Stromal cell of bone marrow (primary cell): ENCODE measurements at regions not wholly inside any gene's neighbourhood (a gene's known extent, or its start where the extent isn't known, plus 50 kb on each side); places are given as distances from the start of the nearest gene placed in this dataset.
"Not testable (repeated sequence)": the region's sequence is repeated elsewhere in the genome, so short reads cannot be mapped to it uniquely, and the experiment has no call there.

Experiments
- DNase-seq: peaks from one replicate; pipeline ENCODE4 v3.0.0-alpha.2; 2012; ENCODE audit warnings: low read depth

GRCh38 chr2:194549387-194549786 is 1107.6 kb upstream of the SLC39A10 start:
- DNase-seq, result no peak

- DNase-seq, result no peak
Measured at GRCh38 chr2:194545978-194546377, 1111.0 kb upstream of the SLC39A10 start.

- no peak for DNase-seq
Measured at GRCh38 chr2:194539425-194539824, 1117.6 kb upstream of the SLC39A10 start.

GRCh38 chr2:194526121-194526520 is 1130.9 kb upstream of the SLC39A10 start:
- no peak for DNase-seq

GRCh38 chr2:194514281-194514680 is 1142.7 kb upstream of the SLC39A10 start:
- DNase-seq, result no peak

- DNase-seq, result not testable (repeated sequence)
Measured at GRCh38 chr2:194511070-194511469, 1146.0 kb upstream of the SLC39A10 start.

- DNase-seq, result not testable (repeated sequence)
Measured at GRCh38 chr2:194504876-194505275, 1152.2 kb upstream of the SLC39A10 start.

GRCh38 chr2:194495046-194495445 is 1162.0 kb upstream of the SLC39A10 start:
- no peak for DNase-seq

- DNase-seq, result no peak
Measured at GRCh38 chr2:194494401-194494800, 1162.6 kb upstream of the SLC39A10 start.

- DNase-seq, result no peak
Measured at GRCh38 chr2:194491409-194492115, 1165.5 kb upstream of the SLC39A10 start.

- no peak for DNase-seq
Measured at GRCh38 chr2:194486326-194486725, 1170.7 kb upstream of the SLC39A10 start.

GRCh38 chr2:194483041-194483440 is 1174.0 kb upstream of the SLC39A10 start:
- DNase-seq, result no peak

GRCh38 chr2:194465641-194466040 is 1191.4 kb upstream of the SLC39A10 start:
- DNase-seq, result no peak

GRCh38 chr2:194464964-194465638 is 1191.9 kb upstream of the SLC39A10 start:
- no peak for DNase-seq

GRCh38 chr2:194462883-194463282 is 1194.1 kb upstream of the SLC39A10 start:
- DNase-seq, result not testable (repeated sequence)

GRCh38 chr2:194455358-194455757 is 1201.7 kb upstream of the SLC39A10 start:
- DNase-seq, result no peak

- DNase-seq, result no peak
Measured at GRCh38 chr2:194452504-194452903, 1204.5 kb upstream of the SLC39A10 start.

- no peak for DNase-seq
Measured at GRCh38 chr2:194445226-194445625, 1211.8 kb upstream of the SLC39A10 start.

GRCh38 chr2:194443926-194444325 is 1213.1 kb upstream of the SLC39A10 start:
- DNase-seq, result no peak

GRCh38 chr2:194424683-194425209 is 1232.3 kb upstream of the SLC39A10 start:
- no peak for DNase-seq

GRCh38 chr2:194411221-194411620 is 1245.8 kb upstream of the SLC39A10 start:
- DNase-seq, result no peak

- DNase-seq, result no peak
Measured at GRCh38 chr2:194395818-194396217, 1261.2 kb upstream of the SLC39A10 start.

- DNase-seq, result no peak
Measured at GRCh38 chr2:194385376-194385775, 1271.7 kb upstream of the SLC39A10 start.
